HG03457 (cell line): ENCODE measurements at regions not wholly inside any gene's neighbourhood (a gene's known extent, or its start where the extent isn't known, plus 50 kb on each side); places are given as distances from the start of the nearest gene placed in this dataset.
"Not testable (repeated sequence)": the region's sequence is repeated elsewhere in the genome, so short reads cannot be mapped to it uniquely, and the experiment has no call there.

ENCODE experiments used
- ATAC-seq: cut with Tn5 transposase; IDR thresholded peaks from one replicate; pipeline ENCODE4 v1.9.1; 2021; ENCODE audit warnings: moderate number of reproducible peaks; ENCODE audit not compliant: unreplicated experiment

DNA sequence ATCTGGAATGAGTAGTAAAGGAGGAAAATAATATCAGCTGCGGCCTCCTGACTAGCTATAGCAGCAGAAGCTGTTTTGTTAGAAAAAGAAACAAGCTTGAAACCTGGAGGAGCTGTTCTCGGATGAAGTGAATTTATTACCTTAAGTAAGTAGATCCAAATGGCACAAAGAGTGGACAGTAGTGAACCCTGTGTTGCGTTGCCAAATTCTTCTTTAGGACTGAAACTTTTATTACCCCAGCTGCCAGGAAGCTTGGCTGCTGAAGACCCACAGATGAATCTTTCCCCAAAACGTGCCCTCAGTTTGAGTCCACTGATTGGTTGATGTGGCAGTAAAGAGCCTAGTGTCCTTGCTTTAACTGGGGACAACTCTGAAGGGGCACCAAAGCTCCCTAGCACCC lies 366.8 kb upstream of the GBE1 start:
- ATAC-seq, result no peak

DNA sequence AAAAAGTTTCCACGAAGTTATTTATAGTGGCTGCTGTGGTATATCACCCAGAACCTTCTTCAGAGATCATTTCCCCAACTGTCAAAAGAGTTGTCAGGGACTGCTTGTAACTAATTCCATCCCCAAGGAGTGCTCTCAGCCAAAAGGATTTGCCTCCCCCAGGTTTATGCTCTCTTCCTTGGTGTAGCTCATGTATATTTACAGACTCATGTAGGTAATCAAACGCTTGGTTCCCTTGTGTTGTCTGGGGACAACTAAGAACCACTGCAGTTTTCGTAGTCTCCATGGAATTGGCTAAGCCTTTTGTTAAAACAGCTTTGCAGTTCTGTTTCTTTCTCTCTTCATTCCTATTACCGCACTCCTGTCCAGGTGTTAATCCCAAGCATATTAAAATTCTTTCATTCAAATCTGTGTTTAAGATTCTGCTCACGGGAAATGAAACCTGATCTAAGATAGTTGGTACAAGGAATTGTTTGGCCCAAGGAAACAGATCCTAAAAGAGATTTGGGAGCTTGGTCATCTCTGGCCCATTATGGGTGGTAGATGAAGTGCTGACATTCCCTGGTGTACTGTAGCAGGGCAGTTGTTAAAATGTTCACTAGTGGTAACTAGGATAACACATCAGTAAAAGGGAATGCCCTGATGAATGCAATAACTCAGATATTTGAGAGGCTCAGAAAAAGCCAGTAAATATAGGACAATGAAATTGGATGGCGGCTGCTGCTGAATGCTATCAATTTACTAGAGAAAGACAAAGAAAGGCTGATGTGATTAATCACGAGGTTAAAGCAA lies 361.3 kb upstream of the GBE1 start:
- no peak for ATAC-seq

- ATAC-seq, result no peak
These were observed 353.1 kb upstream of the GBE1 start for GRCh38 chr3:82114589-82114988.

DNA sequence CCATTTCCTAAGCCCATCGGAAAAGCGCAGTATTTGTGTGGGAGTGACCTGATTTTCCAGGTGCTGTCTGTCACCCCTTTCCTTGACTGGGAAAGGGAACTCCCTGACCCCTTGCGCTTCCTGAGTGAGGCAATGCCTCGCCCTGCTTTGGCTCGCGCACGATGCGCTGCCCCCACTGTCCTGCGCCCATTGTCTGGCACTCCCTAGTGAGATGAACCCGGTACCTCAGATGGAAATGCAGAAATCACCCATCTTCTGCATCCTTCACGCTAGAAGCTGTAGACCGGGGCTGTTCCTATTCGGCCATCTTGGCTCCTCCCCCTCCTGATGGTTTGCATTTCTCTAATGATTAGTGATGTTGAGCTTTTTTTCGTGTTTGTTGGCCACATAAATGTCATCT lies 349.3 kb upstream of the GBE1 start:
- not testable (repeated sequence) for ATAC-seq

GRCh38 chr3:82103241-82103640 lies 341.8 kb upstream of the GBE1 start:
- ATAC-seq, result no peak

DNA sequence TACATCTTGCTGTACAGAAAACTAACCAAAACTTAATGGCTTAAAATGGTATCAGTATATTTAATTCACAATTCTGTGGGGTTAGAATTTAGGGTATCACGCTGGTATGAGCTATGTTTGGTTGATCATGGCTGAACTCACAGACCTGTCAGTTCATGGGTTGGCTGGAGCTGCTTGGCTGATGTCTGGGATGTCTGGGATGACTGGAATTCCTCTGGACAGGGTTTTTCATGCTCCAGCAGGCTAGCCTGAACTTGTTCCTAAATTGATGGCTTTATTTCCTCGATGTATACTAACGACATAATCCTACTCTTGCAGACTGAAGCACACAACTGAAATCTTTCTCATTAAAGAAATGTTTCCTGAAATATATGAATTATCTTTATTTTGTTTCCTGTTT lies 338.9 kb upstream of the GBE1 start:
- ATAC-seq, result no peak

DNA sequence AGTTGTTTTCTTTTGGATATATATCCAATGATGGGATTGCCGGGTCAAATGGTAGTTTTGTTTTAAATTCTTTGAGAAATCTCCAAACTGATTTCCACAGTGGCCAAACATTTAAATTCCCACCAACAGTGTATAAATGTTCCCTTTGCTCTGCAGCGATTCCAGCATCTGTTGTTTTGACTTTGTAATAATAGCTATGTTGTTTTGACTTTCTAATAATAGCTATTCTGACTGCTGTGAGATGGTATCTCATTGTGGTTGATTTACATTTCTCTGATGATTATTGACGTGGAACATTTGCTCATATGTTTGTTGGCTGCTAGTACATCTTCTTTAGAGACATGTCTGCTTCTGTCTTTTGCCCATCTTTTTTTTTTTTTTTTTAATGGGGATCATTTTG lies 332.2 kb upstream of the GBE1 start:
- ATAC-seq, result no peak

GRCh38 chr3:82088749-82089148 lies 327.3 kb upstream of the GBE1 start:
- ATAC-seq, result no peak

DNA sequence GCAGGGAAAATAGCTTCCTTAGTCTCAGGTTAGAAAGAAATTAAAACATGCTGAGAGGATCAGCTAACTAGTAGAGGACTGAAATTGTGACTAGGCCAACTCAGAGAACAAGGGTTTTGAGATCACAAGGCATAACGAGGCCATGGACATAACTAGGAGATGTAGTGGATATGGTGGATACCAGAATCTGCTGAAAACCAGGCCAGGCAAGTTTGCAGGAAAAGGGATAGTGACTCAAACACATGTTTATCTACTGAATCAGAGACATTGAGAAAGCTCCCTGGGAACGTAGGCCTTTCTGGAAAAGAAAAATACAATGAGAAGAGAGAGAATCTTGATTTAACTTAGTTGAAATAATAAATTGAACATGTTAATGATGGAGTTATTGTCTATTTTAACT lies 326.5 kb upstream of the GBE1 start:
- no peak for ATAC-seq

DNA sequence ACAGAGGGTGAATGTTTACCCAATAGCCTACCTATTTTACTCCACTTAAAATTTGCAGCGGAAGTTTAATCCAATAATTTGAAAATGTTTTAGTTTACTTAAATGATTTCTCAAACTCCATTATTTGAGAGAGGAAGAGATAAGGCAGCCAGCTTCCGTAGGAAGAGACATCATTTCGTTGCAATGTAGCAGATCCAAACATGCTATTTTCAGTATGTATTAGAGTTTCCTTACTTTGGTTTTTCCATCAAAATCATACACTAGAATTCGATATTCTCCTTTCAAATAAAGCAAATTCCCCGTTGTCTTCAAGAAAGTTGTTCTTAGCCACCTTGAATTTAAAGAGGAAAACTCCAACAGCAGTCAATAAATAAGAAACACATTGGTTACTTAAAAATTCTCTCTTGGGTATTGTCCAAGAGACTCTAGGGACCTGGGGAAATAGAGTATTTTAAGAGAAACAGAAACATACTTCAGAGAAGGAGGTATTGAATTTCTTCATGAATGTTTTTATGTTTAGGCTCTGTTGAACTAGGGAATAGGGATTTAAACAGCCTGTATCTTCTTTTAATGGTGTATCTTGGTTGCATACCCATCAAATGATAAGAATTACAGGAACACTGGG lies 324.5 kb upstream of the GBE1 start:
- no peak for ATAC-seq

DNA sequence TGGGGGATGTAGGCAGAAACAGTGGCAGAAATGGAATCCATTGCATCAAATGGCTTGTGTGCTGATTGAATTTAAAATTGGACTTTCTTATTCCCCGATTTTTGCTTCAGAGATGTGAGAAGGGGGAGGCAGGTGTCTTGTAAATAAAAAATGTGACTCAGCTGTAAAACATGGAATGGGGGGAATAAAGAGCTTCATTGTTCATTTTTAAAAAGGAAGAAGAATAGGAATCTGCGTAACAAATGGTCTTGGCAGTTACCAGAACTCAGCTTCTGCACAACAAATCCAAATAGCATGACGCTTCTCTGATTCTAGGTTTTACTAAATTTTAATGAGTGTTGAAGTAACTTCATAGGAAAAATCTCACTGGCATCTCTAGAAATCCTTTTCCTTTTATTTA lies 323.9 kb upstream of the GBE1 start:
- no peak for ATAC-seq

DNA sequence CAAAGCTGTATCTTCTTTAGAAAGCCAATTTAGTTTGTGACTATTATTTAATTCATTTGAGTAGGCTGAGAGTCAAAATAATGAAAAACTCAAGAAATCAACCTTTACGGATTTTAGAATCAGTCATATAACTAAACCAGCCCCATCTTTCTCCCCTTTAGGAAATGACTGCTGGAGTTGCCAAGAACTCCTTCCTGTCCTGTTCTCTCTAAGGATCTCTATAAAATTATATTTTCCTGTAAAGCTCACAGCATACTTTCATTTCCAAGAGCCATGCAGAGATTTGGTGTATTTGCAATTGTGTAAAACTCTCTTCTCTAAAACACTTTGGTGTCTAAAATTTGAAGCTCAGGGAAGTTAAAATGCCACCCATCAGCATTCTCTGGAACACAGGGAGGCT lies 323.4 kb upstream of the GBE1 start:
- ATAC-seq, result no peak

DNA sequence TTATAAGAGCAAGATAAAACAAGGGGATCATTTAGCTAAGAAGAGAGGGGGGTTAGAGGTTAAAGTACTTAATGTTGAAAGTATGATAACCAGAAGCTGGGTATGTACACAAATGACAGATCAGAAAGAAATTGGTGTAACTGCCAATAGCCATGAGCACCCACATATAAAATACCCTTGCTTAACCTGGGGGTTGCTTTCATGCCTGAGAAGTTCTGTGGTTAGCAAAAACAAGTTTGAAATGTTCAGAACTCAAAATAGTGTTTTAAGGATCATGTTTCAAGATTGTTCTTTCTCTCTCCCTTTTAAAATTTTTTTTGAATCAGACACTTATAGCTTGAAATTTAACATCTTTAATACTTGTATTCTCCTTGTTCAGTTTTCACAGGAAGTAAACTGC lies 321.4 kb upstream of the GBE1 start:
- no peak for ATAC-seq

DNA sequence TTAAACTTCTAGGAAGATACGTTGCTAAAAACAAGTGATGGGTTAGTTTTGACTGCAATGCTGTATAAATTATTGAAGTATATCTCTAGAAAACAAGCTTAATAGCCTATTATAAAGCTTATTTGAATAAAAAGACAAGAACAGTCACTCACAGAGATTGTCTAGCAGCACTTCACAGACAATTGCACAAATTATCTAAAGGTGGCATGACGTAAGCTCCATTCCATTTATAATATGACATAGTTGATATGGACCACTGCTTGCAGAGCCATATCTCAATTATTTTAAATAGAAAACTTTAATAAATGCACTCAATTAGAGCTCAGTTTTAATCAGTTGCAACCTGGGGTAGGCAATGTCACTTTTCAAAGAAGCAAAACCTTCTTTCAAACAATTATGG lies 319.9 kb upstream of the GBE1 start:
- no peak for ATAC-seq

GRCh38 chr3:82080792-82081191 lies 319.3 kb upstream of the GBE1 start:
- no peak for ATAC-seq

DNA sequence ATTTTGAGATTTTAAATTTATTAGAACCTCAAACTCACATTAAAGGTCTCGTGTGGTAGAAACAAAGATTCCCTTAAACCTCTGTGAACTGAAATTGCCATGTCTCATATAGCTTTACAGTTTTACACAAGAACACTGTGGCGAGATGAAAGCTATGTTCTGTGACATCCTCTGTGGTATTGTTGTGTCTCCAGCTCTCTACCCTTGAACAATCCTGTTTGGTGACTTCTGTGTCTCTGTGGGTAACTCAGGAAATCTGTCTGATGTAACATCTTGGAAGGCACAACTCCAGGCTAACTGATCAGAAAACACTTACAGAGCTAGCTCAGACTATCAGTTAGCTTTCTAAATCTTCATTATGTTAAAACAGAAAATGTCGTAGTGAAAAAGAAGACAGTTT lies 318.8 kb upstream of the GBE1 start:
- no peak for ATAC-seq

GRCh38 chr3:82079335-82079890 lies 318.0 kb upstream of the GBE1 start:
- no peak for ATAC-seq

DNA sequence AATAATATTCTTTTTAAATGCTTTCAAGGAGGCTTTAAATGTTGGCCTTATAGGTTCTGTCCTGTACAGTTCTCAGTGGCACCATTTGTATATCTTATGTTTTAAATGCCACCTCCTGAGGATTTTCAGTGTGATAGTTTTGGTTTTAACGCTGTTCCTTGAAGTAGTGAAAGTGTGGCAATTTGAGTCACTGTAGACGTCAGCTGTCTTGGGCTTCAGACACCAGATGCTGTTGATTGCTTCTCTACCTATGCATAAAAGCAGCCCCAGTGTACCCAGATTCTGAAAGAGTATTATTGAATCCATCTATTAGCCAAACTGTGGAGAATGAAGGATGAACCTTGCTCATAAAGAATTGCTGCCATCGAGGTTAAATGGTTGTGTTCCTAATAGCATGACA lies 316.8 kb upstream of the GBE1 start:
- ATAC-seq, result no peak

- no peak for ATAC-seq
These were observed 306.0 kb upstream of the GBE1 start for GRCh38 chr3:82067420-82067819.

DNA sequence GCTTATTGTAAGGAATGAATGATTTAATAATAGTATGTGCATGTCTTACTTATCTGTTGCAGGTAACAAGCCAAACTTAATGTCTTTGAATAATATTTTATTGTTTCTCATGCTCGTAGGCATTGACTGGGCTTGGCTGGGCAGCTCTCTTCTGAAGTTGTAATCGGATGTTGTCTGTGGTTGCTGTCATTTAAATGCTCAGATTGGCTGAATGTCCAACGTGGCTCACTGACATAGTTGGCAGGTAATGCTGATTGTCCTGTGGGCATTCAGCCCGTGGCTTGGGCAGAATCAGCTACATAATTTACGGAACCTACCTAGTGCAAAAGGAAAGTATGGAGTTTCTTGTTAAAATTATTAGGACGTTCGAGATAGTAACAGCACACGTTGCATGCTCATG lies 297.4 kb upstream of the GBE1 start:
- ATAC-seq, result no peak

- no peak for ATAC-seq
These were observed 294.3 kb upstream of the GBE1 start for GRCh38 chr3:82055792-82056191.

DNA sequence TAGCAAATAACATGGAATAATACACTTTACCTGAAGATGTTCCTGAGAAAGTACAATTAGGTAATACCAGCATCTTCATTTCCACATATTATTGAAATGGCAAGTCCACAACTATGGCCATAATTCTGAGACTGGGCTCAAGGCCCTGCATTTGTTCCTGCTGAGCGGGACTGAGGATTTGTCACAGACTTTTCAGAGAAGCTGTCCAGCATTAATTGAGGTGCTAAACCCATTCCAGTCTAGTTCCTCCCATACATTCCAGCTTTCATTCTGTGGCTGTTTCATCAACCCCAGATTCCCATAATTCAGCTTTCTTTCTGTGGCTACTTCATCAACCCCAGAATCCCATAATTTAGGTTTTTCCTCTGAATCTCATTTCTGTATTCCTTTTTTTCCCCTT lies 293.4 kb upstream of the GBE1 start:
- ATAC-seq, result no peak

- no peak for ATAC-seq
These were observed 291.8 kb upstream of the GBE1 start for GRCh38 chr3:82053236-82053635.
